LHCN-M2 (cell line): ENCODE measurements at regions not wholly inside any gene's neighbourhood (a gene's known extent, or its start where the extent isn't known, plus 50 kb on each side); places are given as distances from the start of the nearest gene placed in this dataset.
"Not testable (repeated sequence)": the region's sequence is repeated elsewhere in the genome, so short reads cannot be mapped to it uniquely, and the experiment has no call there.

ENCODE experiments used
- DNase-seq: peaks from one replicate; pipeline ENCODE4 v3.0.0-alpha.2; 2012; ENCODE audit warnings: low read depth

DNA sequence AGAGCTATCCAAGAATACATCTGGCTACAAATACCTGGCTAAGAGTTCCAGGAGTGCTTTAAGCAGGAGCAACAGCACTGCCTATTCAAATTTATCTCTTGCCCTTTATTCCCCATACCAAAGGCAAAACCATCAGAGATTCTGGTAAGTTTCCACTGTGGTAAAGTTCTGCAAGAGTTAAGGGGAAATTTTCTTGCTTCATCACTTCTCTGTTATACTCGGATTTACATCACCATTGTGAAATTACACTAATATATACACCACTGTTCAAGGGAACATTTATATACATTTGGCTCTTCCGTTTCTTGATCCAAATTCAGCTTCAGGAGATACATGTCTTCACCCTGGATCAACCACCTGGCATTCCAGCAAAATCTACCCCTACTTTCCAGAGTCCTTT, 70.8 kb upstream of the PTPN13 start:
- no peak for DNase-seq

DNA sequence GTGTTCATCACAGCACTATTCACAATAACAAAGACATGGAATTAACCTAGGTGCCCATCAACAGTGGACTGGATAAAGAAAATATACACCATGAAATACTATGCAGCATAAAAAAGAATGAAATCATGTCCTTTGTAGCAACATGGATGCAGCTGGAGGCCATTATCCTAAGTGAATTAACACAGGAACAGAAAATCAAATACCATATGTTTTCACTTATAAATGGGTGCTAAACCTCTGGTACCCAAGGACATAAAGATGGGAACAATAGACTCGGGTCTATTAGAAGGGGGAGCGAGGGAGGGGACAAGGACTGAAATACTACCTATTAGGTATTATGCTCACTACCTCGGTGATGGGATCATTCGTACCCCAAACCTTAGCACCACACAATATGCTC, 66.4 kb upstream of the PTPN13 start:
- DNase-seq: not testable (repeated sequence)

DNA sequence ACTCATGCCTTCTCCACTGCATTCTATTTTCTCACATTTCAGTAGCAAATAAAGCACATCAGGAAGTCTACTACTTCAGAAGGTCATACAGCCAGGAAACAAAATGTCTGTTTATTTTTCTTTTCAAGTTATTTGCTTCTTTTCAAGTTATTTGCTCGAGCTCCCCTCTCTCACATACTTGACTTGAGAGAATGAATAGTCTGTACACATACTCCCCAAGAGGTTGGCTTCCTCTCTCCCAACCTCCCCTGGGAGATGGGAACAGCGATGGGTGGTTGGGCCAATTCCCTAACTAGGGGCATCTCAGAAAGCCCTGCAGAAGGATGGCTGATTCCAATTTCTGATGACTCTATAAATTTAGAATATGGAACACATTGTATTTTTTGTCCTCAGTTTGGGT, 64.7 kb upstream of the PTPN13 start:
- no peak for DNase-seq

DNA sequence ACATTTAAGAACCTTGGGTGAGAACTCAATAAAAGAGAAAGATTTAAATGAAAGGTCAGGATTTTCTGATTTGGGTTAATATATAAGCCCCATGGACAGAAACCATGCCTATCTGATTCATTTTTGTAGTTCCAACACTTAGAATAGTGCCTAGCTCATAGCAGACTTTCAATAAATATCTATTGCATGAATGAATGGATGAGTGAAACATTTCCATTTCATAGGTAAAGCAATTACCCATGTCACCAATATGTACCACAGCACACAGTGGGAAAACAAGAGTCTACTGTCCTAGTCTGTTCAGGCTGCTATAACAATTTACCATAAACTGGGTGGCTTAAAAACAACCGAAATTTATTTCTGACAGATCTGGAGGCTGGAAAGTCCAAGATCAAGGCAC, 63.9 kb upstream of the PTPN13 start:
- DNase-seq: no peak

DNA sequence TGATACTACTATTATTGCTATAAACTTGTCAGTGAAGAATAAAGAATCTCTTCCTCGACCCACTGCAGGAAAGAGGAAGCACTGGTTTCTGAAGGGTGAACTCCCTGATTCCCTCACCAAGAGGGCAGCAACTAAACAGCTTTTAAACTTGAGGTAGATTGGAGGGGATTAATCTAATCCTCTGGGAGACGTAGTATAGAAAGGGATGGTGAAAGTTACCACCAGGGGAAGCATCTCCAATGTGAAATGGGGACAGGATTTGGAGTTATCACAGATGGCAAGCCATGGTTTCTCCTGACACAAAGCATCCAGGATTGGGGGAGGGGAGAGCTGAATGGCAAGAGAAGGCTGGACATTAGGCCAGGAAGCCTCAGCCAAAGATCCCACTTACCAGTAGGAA, 62.7 kb upstream of the PTPN13 start:
- DNase-seq: no peak

DNA sequence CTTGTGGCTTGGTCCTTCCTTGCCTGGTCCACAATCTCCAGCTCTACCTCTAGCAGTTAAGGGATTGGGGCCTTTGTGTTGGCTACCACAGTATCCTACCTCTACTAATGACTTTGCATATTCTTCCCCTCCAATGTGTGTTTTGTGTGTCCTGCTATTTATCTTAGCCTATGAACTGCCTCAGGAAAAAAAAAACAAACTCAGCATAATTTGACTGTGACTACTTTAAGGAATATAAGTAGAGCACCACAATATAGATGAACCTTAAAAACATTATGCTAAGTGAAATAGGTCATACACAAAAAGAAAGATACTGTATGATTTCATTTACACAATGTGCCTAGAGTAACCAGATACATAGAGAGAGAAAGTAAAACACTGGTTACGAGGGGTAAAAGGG, 61.3 kb upstream of the PTPN13 start:
- no peak for DNase-seq

DNA sequence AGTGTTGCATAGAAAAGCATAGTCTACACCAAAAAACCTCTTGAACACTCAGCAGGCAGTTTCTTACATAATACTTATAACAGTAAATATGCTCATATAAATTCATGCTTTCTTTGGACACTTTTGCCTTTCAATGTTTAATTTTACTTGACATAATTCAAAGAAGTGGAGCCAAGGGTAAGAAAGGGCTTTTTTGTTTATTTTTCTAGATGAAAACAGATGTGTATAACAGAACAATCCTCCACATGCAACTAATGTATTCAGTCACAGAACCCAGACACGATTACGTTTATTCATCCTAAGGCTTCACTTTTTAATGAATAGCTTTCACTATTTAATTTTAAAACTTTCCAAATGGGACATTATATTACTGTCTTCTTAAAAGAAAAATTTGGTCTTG, 58.0 kb upstream of the PTPN13 start:
- no peak for DNase-seq

DNA sequence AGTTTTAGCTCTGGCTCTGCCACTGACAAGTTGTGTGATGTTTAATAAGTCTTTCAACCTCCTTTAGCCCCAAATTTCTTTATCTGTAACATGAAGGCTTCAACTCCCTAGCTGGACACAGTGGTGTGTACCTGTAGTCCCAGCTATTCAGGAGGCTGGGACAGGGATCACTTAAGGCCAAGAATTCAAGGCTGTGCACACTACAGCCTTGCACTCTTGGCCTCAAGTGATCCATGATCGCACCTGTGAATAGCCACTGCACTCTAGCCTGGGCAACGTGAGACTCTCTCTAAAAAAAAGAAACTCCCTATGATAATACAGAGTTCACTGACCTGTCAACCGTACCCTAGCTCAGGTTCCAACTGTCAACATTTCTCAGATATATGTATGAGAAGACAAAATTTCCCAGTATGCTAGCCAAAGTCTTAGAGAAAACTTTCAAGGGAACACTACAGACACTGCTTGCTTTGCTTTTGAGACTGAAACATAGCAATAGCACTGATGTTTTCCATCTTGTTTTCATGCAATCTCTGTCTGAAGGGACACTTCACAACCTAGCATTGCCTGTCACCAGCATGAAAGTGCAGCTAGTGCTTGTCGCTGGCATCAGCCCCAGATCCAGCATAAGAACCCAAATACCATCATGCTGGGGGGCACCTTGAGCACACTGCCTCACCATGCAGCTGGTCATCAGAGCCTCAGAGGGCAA, 51.6 kb upstream of the PTPN13 start:
- no peak for DNase-seq

DNA sequence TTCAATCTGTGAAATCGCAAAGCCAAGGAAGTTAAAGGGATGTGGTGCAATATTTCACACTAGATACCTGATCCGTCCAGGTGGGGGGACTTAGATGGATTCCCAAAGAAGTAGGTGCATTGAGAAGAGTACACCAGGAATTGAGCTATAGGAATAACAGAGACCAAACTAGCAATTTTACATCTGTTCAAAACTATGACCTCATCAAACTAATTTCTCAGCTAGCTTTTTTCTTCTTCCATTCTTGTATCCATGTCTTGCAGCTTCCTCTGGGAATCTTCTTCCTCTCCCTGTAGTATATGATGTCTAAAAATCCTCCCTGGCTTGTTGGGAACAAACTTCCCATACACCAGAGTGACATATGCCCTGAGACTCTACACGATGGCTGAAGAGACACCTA, 51.0 kb upstream of the PTPN13 start:
- no peak for DNase-seq

DNA sequence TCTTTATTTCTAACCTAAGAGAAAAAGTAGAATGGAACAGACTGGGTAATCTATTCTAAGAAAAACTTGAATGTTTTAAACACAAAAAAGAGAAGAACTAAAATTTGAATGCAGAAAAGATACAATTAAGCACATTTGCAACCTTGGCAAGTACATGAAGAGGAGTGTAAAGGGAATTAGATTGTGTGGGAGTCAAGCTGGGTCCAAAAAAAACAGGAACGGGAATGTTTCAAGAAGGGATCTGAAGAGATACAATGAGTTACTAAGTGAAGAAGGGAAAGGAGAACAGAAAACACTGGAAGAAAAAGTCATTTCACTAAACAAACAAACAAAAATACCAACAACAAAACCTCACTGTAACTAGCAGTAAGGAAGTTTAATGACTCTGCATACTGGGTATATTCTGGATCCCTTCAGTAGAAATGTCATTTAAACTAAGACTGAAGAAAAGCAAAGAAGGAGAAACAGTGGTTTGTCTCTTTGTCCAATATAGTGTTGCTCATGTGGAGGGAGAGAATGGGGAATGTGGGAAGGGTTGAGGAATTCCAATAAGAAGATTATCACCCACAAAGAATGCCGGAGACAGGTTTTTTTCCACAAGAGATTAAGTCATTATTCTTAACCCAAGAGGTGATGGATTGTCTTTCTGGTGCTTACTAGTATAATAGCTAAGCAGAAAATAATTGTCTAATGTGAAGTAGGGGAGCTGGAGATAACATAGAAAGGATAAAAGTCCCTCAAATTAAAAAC, 50.4 kb upstream of the PTPN13 start:
- DNase-seq: no peak

DNA sequence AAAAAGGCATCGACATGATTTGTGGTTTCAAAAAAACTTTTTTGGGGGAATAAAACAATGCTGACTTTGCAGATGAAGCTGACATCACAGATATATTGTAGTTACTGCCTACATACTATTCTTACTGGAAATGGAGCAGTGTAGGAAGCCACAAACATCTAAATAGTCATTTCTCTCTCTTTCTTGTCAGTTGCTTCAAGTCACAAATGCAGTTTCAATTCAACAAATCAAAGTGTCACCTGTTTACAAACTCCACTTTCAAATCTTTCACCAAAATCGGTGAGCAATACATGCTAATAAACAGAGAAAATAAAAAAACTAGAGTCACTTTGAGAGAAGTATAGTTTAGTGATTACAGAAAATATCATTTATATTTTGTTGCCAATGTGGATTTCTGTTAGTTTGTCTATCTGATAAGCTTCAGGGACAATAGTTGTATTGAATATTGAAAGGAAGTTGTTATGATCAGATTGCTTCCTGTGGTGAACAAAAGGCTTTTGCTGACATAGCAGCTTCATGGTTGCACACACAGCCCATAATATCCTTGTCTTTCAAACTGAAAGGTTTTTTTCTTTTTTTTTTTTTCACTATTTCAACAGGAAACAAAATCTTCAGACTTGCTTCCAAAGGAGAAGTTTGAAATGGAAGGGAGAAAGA, 49.7 kb upstream of the PTPN13 start:
- DNase-seq: no peak
